GM13977 (cell line): ENCODE measurements at regions not wholly inside any gene's neighbourhood (a gene's known extent, or its start where the extent isn't known, plus 50 kb on each side); places are given as distances from the start of the nearest gene placed in this dataset.

Experiments
- DNase-seq: peaks from one replicate; pipeline ENCODE4 v3.0.0; 2012; ENCODE audit warnings: low spot score
- CTCF ChIP-seq: IDR thresholded peaks from 2 replicates; pipeline ENCODE4 v1.5.1; 2012; ENCODE audit warnings: mild to moderate bottlenecking, control low read depth; ENCODE audit not compliant: insufficient read depth; ENCODE audit errors: extremely low read depth, missing control alignments
- in situ Hi-C: fragments of 300-500 bp; cut with MboI; formaldehyde crosslinking; loops from one replicate; pipeline ENCODE4 v1.12.0; 2022; ENCODE audit warnings: low sequenced_read_pairs, low pct_unique_long_range_greater_than_20kb, mixed read lengths, inconsistent platforms; ENCODE audit not compliant: unreplicated experiment

- no peak for DNase-seq
- no peak for TF ChIP-seq CTCF
- in situ Hi-C loops: no loop called here
Measured at GRCh38 chrX:109934935-109935334, 68.0 kb upstream of the TMEM164 start.

- no peak for TF ChIP-seq CTCF
- no peak for DNase-seq
- in situ Hi-C loops: no loop called here
Measured at GRCh38 chrX:109936114-109936513, 66.8 kb upstream of the TMEM164 start.

GRCh38 chrX:109936598-109936997 is 66.3 kb upstream of the TMEM164 start:
- no peak for DNase-seq
- in situ Hi-C loops: no loop called here
- no peak for TF ChIP-seq CTCF

GRCh38 chrX:109939498-109939897 is 63.4 kb upstream of the TMEM164 start:
- in situ Hi-C loops: no loop called here
- no peak for TF ChIP-seq CTCF
- no peak for DNase-seq

- in situ Hi-C loops: no loop called here
- no peak for DNase-seq
- no peak for TF ChIP-seq CTCF
Measured at GRCh38 chrX:109940411-109940810, 62.5 kb upstream of the TMEM164 start.

GRCh38 chrX:109943092-109943739 is 59.7 kb upstream of the TMEM164 start:
- no peak for DNase-seq
- in situ Hi-C loops: no loop called here
- no peak for TF ChIP-seq CTCF

- no peak for DNase-seq
- no peak for TF ChIP-seq CTCF
- in situ Hi-C loops: no loop called here
Measured at GRCh38 chrX:109943740-109944092, 59.2 kb upstream of the TMEM164 start.
